SK-N-SH (cell line): ENCODE measurements at regions not wholly inside any gene's neighbourhood (a gene's known extent, or its start where the extent isn't known, plus 50 kb on each side); places are given as distances from the start of the nearest gene placed in this dataset.

ENCODE experiments used
- CTCF ChIA-PET: fragments of 300-600, 350-600 bp; formaldehyde crosslinking; extraction: SDS; loops from one replicate; lab custom pipeline; 2021; lab: Yijun Ruan, JAX
- POLR2A ChIA-PET: fragments of 350-600 bp; sonication (Branson Sonifier 250); formaldehyde crosslinking; extraction: SDS; loops from one replicate; lab custom pipeline; 2020; ENCODE audit warnings: antibody characterized with exemption, inconsistent platforms; lab: Yijun Ruan, JAX
- DNase-seq: peaks from one replicate; pipeline ENCODE4 v3.0.0; 2012
- H2AFZ ChIP-seq: fragments of 200-600 bp; sonication (generic); 2 replicates; pipeline ENCODE4 v1.8.1; 2016; ENCODE audit warnings: antibody characterized with exemption, mild to moderate bottlenecking, low read depth
- H3F3A ChIP-seq: fragments of 200-600 bp; sonication (generic); replicated peaks from 2 replicates; pipeline ENCODE3; 2016; ENCODE audit warnings: antibody characterized with exemption, mild to moderate bottlenecking; ENCODE audit not compliant: insufficient read depth
- H3K27ac ChIP-seq, 2 experiments: fragments of 200-500 bp in 1 of 2; fragments of 200-600 bp in 1 of 2; sonication (Bioruptor generic) in 1 of 2; sonication (generic), shearing (Covaris generic) in 1 of 2; 2 replicates each; pipeline versions ENCODE4 v1.5.1 to v1.6.1; 2014 to 2016; ENCODE audit warnings: low read depth in 2 of 2, inconsistent platforms in 1 of 2, low read length in 1 of 2, mild to moderate bottlenecking in 1 of 2, mixed read lengths in 1 of 2
- H3K27me3 ChIP-seq: fragments of 200-600 bp; sonication (generic), shearing (Covaris generic); 2 replicates; pipeline ENCODE4 v1.6.1; 2016; ENCODE audit warnings: mixed run types; ENCODE audit not compliant: insufficient read depth
- H3K36me3 ChIP-seq, 2 experiments: fragments of 200-500 bp in 1 of 2; fragments of 200-600 bp in 1 of 2; sonication (Bioruptor generic) in 1 of 2; sonication (generic) in 1 of 2; replicated peaks in 1 of 2; 2 replicates each; pipeline versions ENCODE3 to v1.5.1; 2014 to 2016; ENCODE audit warnings: low read length in 1 of 2, mild to moderate bottlenecking in 1 of 2; ENCODE audit not compliant: insufficient read depth in 2 of 2, control insufficient read depth in 1 of 2
- H3K4me1 ChIP-seq, 2 experiments: fragments of 200-500 bp in 1 of 2; fragments of 200-600 bp in 1 of 2; sonication (Bioruptor generic) in 1 of 2; sonication (generic), shearing (Covaris generic) in 1 of 2; 2 replicates each; pipeline versions ENCODE4 v1.5.1 to v1.6.1; 2014 to 2016; ENCODE audit warnings: low read depth in 1 of 2, low read length in 1 of 2, mixed run types in 1 of 2; ENCODE audit not compliant: insufficient read depth in 2 of 2, control insufficient read depth in 1 of 2
- H3K4me2 ChIP-seq: fragments of 200-600 bp; sonication (generic), shearing (Covaris generic); 2 replicates; pipeline ENCODE4 v1.6.1; 2017; ENCODE audit warnings: mixed run types
- H3K4me3 ChIP-seq, 2 experiments: fragments of 200-500 bp in 1 of 2; fragments of 200-600 bp in 1 of 2; sonication (Bioruptor generic) in 1 of 2; sonication (generic), shearing (Covaris generic) in 1 of 2; 2 replicates each; pipeline versions ENCODE4 v1.5.1 to v1.8.1; 2014 to 2016; ENCODE audit warnings: low read depth in 2 of 2, inconsistent platforms in 1 of 2, low read length in 1 of 2, mild to moderate bottlenecking in 1 of 2, mixed read lengths in 1 of 2, moderate library complexity in 1 of 2
- H3K79me2 ChIP-seq: fragments of 200-600 bp; sonication (generic); 2 replicates; pipeline ENCODE4 v1.8.1; 2017; ENCODE audit warnings: mild to moderate bottlenecking; ENCODE audit not compliant: insufficient read depth
- H3K9ac ChIP-seq: fragments of 200-600 bp; sonication (generic); 2 replicates; pipeline ENCODE4 v1.6.1; 2017; ENCODE audit warnings: mixed run types
- H3K9me2 ChIP-seq: fragments of 200-600 bp; sonication (generic); 2 replicates; pipeline ENCODE4 v1.6.1; 2017; ENCODE audit warnings: mixed run types
- H3K9me3 ChIP-seq: fragments of 200-600 bp; sonication (generic); 2 replicates; pipeline ENCODE4 v1.6.1; 2017; ENCODE audit warnings: mixed run types, mild to moderate bottlenecking, moderate library complexity
- H4K20me1 ChIP-seq: fragments of 200-600 bp; sonication (generic); 2 replicates; pipeline ENCODE4 v1.6.1; 2017; ENCODE audit warnings: mild to moderate bottlenecking, mixed run types; ENCODE audit not compliant: insufficient read depth
- ELF1 ChIP-seq: IDR thresholded peaks from 2 replicates; pipeline ENCODE4 v1.4.0; 2012
- EZH2phosphoT487 ChIP-seq: fragments of 200-600 bp; sonication (generic); IDR thresholded peaks from 2 replicates; pipeline ENCODE4 v1.6.1; 2017; ENCODE audit warnings: low read depth, mixed run types, mild to moderate bottlenecking, antibody characterized with exemption, moderate library complexity, borderline replicate concordance
- GATA2 ChIP-seq: sonication (generic); formaldehyde crosslinking; IDR thresholded peaks from 2 replicates; pipeline ENCODE4 v1.5.0; 2020; ENCODE audit warnings: mild to moderate bottlenecking, missing genetic modification reagents
- IRF3 ChIP-seq: fragments of 150-350 bp; IDR thresholded peaks from 2 replicates; pipeline ENCODE4 v1.6.1; 2016; ENCODE audit warnings: mild to moderate bottlenecking, low read depth, low read length
- JUND ChIP-seq: IDR thresholded peaks from 2 replicates; pipeline ENCODE4 v1.4.0; 2012
- MEF2A ChIP-seq: IDR thresholded peaks from 2 replicates; pipeline ENCODE4 v1.4.0; 2012; ENCODE audit warnings: low read depth, borderline replicate concordance
- MXI1 ChIP-seq: IDR thresholded peaks from 2 replicates; pipeline ENCODE4 v1.6.1; 2012; ENCODE audit warnings: mild to moderate bottlenecking, low read depth, low read length, improper control_type of control experiment
- NFIC ChIP-seq: IDR thresholded peaks from 2 replicates; pipeline ENCODE4 v1.4.0; 2012; ENCODE audit warnings: borderline replicate concordance
- NRF1 ChIP-seq: IDR thresholded peaks from 2 replicates; pipeline ENCODE4 v1.6.1; 2012; ENCODE audit warnings: low read depth, mild to moderate bottlenecking, low read length
- PBX3 ChIP-seq: IDR thresholded peaks from 2 replicates; pipeline ENCODE4; 2012
- POLR2AphosphoS5 ChIP-seq: IDR thresholded peaks from 2 replicates; pipeline ENCODE4 v1.6.1; 2012; ENCODE audit warnings: low read depth, low read length
- RCOR1 ChIP-seq: fragments of 150-350 bp; IDR thresholded peaks from 2 replicates; pipeline ENCODE4 v1.6.1; 2017; ENCODE audit warnings: antibody characterized with exemption, low read length
- REST ChIP-seq: IDR thresholded peaks from 2 replicates; pipeline ENCODE4 v1.6.1; 2012; ENCODE audit warnings: mild to moderate bottlenecking, low read depth, low read length, moderate library complexity
- RFX5 ChIP-seq: IDR thresholded peaks from 2 replicates; pipeline ENCODE4 v1.6.1; 2012; ENCODE audit warnings: mild to moderate bottlenecking, improper control_type of control experiment, low read length
- SIN3A ChIP-seq: IDR thresholded peaks from 2 replicates; pipeline ENCODE4 v1.6.1; 2012; ENCODE audit warnings: low read depth, mild to moderate bottlenecking, low read length, moderate library complexity, borderline replicate concordance
- TCF12 ChIP-seq: IDR thresholded peaks from 2 replicates; pipeline ENCODE4 v1.4.0; 2012
- TEAD4 ChIP-seq: IDR thresholded peaks from 2 replicates; pipeline ENCODE4 v1.4.0; 2012; ENCODE audit warnings: mild to moderate bottlenecking, borderline replicate concordance; ENCODE audit not compliant: insufficient read depth
- YY1 ChIP-seq: IDR thresholded peaks from 2 replicates; pipeline ENCODE4 v1.4.0; 2012; ENCODE audit warnings: low read depth, mild to moderate bottlenecking
- WGBS: methylation state at CpG from one replicate; pipeline ENCODE4 v1.1.6; 2017; ENCODE audit warnings: low lambda C conversion rate; 5-methylcytosine and 5-hydroxymethylcytosine counted together
- TF ChIP-seq, protein P1 (sequence below): IDR thresholded peaks from 2 replicates; pipeline ENCODE4 v1.4.0; 2012; ENCODE audit warnings: low read depth, borderline replicate concordance

GRCh38 chr2:78576409-78576808 is 449.1 kb upstream of the REG3G start:
- H2AFZ ChIP-seq, result no peak overlapping the region
- no peaks in the 10 kb centered on the region for H3K4me1 ChIP-seq
- no peak for DNase-seq
- H3K27me3 ChIP-seq, result no peaks in the 10 kb centered on the region
- ChIA-PET CTCF (interaction anchor here (1.8 kb wide), 1 partner anchor 15 kb away, joined by 4 read pairs; no protein-coding TSS in a partner anchor), POLR2A (no interaction called here)
- H3K4me3 ChIP-seq, result no peak overlapping the region
- no peaks in the 10 kb centered on the region for H3F3A ChIP-seq
- H3K4me2 ChIP-seq, result no peak overlapping the region
- H3K9me2 ChIP-seq, result no peaks in the 10 kb centered on the region
- no peaks in the 10 kb centered on the region for H3K36me3 ChIP-seq
- TF ChIP-seq TEAD4, result no peak
- no peak for TF ChIP-seq NFIC
- no peak for TF ChIP-seq EZH2phosphoT487
- TF ChIP-seq YY1, result no peak
- no peak for TF ChIP-seq MEF2A
- TF ChIP-seq MXI1, result no peak
- no peak for TF ChIP-seq ELF1
- TF ChIP-seq, protein P1, sequence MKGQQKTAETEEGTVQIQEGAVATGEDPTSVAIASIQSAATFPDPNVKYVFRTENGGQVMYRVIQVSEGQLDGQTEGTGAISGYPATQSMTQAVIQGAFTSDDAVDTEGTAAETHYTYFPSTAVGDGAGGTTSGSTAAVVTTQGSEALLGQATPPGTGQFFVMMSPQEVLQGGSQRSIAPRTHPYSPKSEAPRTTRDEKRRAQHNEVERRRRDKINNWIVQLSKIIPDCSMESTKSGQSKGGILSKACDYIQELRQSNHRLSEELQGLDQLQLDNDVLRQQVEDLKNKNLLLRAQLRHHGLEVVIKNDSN, result no peak
- H3K9me3 ChIP-seq, result no peaks in the 10 kb centered on the region
- no peak overlapping the region for H3K9ac ChIP-seq
- no peak overlapping the region for H3K27ac ChIP-seq
- H3K79me2 ChIP-seq, result no peaks in the 10 kb centered on the region
- H4K20me1 ChIP-seq, result no peaks in the 10 kb centered on the region

- WGBS, result 15% methylated on average over 3 of the region's 3 CpGs
- Histone ChIP-seq H3K9ac (no peak overlapping the region), H3K9me3 (no peaks in the 10 kb centered on the region), H3K4me1 (no peaks in the 10 kb centered on the region), H4K20me1 (no peaks in the 10 kb centered on the region), H3K4me2 (no peak overlapping the region), H3K79me2 (no peaks in the 10 kb centered on the region), H3K9me2 (no peaks in the 10 kb centered on the region), H3F3A (no peaks in the 10 kb centered on the region), H3K4me3 (no peak overlapping the region), H3K27ac (no peak overlapping the region), H3K27me3 (no peaks in the 10 kb centered on the region), H3K36me3 (no peaks in the 10 kb centered on the region), H2AFZ (no peak overlapping the region)
- TF ChIP-seq PBX3 (no peak), IRF3 (no peak), MEF2A (no peak), NRF1 (no peak), REST (no peak), JUND (no peak), POLR2AphosphoS5 (no peak), RCOR1 (no peak), RFX5 (no peak), SIN3A (no peak), TCF12 (no peak), NFIC (no peak), GATA2 (no peak)
- ChIA-PET POLR2A (no interaction called here), CTCF (interaction anchor here (1.3 kb wide), 1 partner anchor 10 kb away, joined by 3 read pairs; no protein-coding TSS in a partner anchor)
- DNase-seq, result no peak
Observed at GRCh38 chr2:78585871-78586270, 439.6 kb upstream of the REG3G start.
